Right lobe of liver (tissue), 6 donors: ENCODE measurements at regions not wholly inside any gene's neighbourhood (a gene's known extent, or its start where the extent isn't known, plus 50 kb on each side); places are given as distances from the start of the nearest gene placed in this dataset.
"Not testable (repeated sequence)": the region's sequence is repeated elsewhere in the genome, so short reads cannot be mapped to it uniquely, and the experiment has no call there.

Experiments
- ATAC-seq, 4 donors: fragments of 200-7000 bp; cut with Tn5 transposase; one replicate each; pipeline ENCODE4 v1.9.1; 2020; ENCODE audit warnings: mild to moderate bottlenecking in 4 of 4, moderate library complexity in 4 of 4
- DNase-seq, 3 donors: peaks; one replicate each; pipeline ENCODE4 v3.0.0-alpha.2; 2020
- H3K27ac ChIP-seq, 3 donors: fragments of 200-600 bp; one replicate each; pipeline ENCODE4 v1.8.0; 2022
- H3K27me3 ChIP-seq, 2 donors: fragments of 200-600 bp; one replicate each; pipeline ENCODE4 v1.8.0; 2022
- H3K36me3 ChIP-seq, 4 donors: fragments of 200-600 bp; sonication (generic) in 1 of 4; one replicate each; pipeline versions ENCODE4 v1.5.1 to v1.8.0; 2017 to 2022; ENCODE audit warnings: control low read depth in 1 of 4
- H3K4me1 ChIP-seq, 4 donors: fragments of 200-600 bp; sonication (generic) in 1 of 4; one replicate each; pipeline versions ENCODE4 v1.5.1 to v1.8.0; 2017 to 2022; ENCODE audit warnings: control low read depth in 1 of 4
- H3K4me3 ChIP-seq, 3 donors: fragments of 200-600 bp; one replicate each; pipeline ENCODE4 v1.8.0; 2022
- H3K9me3 ChIP-seq, 4 donors: fragments of 200-600 bp; sonication (generic) in 1 of 4; one replicate each; pipeline versions ENCODE4 v1.5.1 to v1.8.0; 2017 to 2022; ENCODE audit warnings: control low read depth in 1 of 4
- CTCF ChIP-seq, 4 donors: fragments of 200-600 bp in 3 of 4; fragments of 450-650 bp in 1 of 4; IDR thresholded peaks; one replicate each; pipeline versions ENCODE4 v1.5.1 to v1.8.0; 2016 to 2022; ENCODE audit warnings: antibody characterized with exemption in 4 of 4, mild to moderate bottlenecking in 2 of 4
- POLR2A ChIP-seq: fragments of 450-650 bp; IDR thresholded peaks from one replicate; pipeline ENCODE4 v1.6.1; 2017; ENCODE audit warnings: antibody characterized with exemption, mild to moderate bottlenecking
- WGBS: methylation state at CpG from one replicate; pipeline ENCODE4 v1.1.6; 2018; ENCODE audit warnings: low coverage, low lambda C conversion rate; ENCODE audit not compliant: insufficient coverage; ENCODE audit errors: missing lambda C conversion rate; 5-methylcytosine and 5-hydroxymethylcytosine counted together
- intact Hi-C, 2 donors: fragments of 100-400 bp; cut with DNase I; formaldehyde crosslinking; loops; one replicate each; pipeline versions ENCODE4 v1.11.2 to v1.14.1; 2022
- donor health status: DM: no; HTN: yes; CAD: no.
- donor health status: DM: no; HTN: no; CAD: no.
- donor health status: DM: no; HTN: no; CAD: no.
- donor health status: DM: no; HTN: yes; CAD: no.
- donor health status: DM: no; HTN: yes; CAD: no.

GRCh38 chrX:129361576-129361975 lies 161.7 kb downstream of the SMARCA1 start:
- DNase-seq (no peak), ATAC-seq (no peak)
- Histone ChIP-seq H3K27ac (no peak overlapping the region), H3K27me3 (no peaks in the 10 kb centered on the region), H3K4me3 (no peak overlapping the region), H3K36me3 (no peaks in the 10 kb centered on the region), H3K4me1 (no peaks in the 10 kb centered on the region), H3K9me3 (no peaks in the 10 kb centered on the region)
- WGBS: 44% methylated on average over 5 of the region's 5 CpGs
- TF ChIP-seq CTCF (IDR thresholded peaks at IDR 0.05) (no peak), POLR2A (no peak)
- intact Hi-C loops: no loop called here

GRCh38 chrX:129360175-129360574 lies 163.1 kb downstream of the SMARCA1 start:
- H3K27me3 ChIP-seq: no peaks in the 10 kb centered on the region
- no peaks in the 10 kb centered on the region for H3K4me1 ChIP-seq
- H3K27ac ChIP-seq: no peak overlapping the region
- no peaks in the 10 kb centered on the region for H3K36me3 ChIP-seq
- TF ChIP-seq POLR2A (no peak), CTCF (IDR thresholded peaks at IDR 0.05) (peak; percentile 58 to 65 (median 65))
- H3K4me3 ChIP-seq: no peak overlapping the region
- WGBS: 8% methylated on average over 5 of the region's 5 CpGs
- DNase-seq (peak in 2 of 3 donors; percentile 19 to 46), ATAC-seq (peak; percentile 73 to 89 (median 86))
- no peaks in the 10 kb centered on the region for H3K9me3 ChIP-seq
- intact Hi-C loops: no loop called here

GRCh38 chrX:129359269-129359668 lies 164.0 kb downstream of the SMARCA1 start:
- ATAC-seq (no peak), DNase-seq (no peak)

GRCh38 chrX:129357428-129357827 lies 165.9 kb downstream of the SMARCA1 start:
- H3K27me3 ChIP-seq, H3K4me3 ChIP-seq, DNase-seq, intact Hi-C loops, H3K36me3 ChIP-seq, ATAC-seq, H3K27ac ChIP-seq, H3K4me1 ChIP-seq, H3K9me3 ChIP-seq: not testable (repeated sequence)
- 66% methylated on average over 4 of the region's 4 CpGs for WGBS

More at GRCh38 chrX:129359269-129359668, 164.0 kb downstream of the SMARCA1 start:
- intact Hi-C loops: no loop called here
- H3K9me3 ChIP-seq: no peaks in the 10 kb centered on the region
- no peak overlapping the region for H3K4me3 ChIP-seq
- TF ChIP-seq CTCF (IDR thresholded peaks at IDR 0.05) (no peak), POLR2A (no peak)
- H3K27ac ChIP-seq: no peak overlapping the region
- H3K27me3 ChIP-seq: no peaks in the 10 kb centered on the region
- H3K4me1 ChIP-seq: no peaks in the 10 kb centered on the region
- no peaks in the 10 kb centered on the region for H3K36me3 ChIP-seq
- 57% methylated on average over 2 of the region's 2 CpGs for WGBS

- H3K4me3 ChIP-seq: no peak overlapping the region
- ATAC-seq (no peak), DNase-seq (no peak)
- intact Hi-C loops: no loop called here
- no peaks in the 10 kb centered on the region for H3K9me3 ChIP-seq
- H3K4me1 ChIP-seq: no peaks in the 10 kb centered on the region
- WGBS: 79% methylated on average over 2 of the region's 2 CpGs
- no peaks in the 10 kb centered on the region for H3K27me3 ChIP-seq
- TF ChIP-seq CTCF (IDR thresholded peaks at IDR 0.05) (no peak), POLR2A (no peak)
- peaks cover 0 to 2% (median 0%) of the 10 kb centered on the region in 4 donors for H3K36me3 ChIP-seq
- no peak overlapping the region for H3K27ac ChIP-seq
Observed at GRCh38 chrX:129347291-129347690, 176.0 kb downstream of the SMARCA1 start.
